GM12878 (cell line): ENCODE measurements at regions not wholly inside any gene's neighbourhood (a gene's known extent, or its start where the extent isn't known, plus 50 kb on each side); places are given as distances from the start of the nearest gene placed in this dataset.

Source experiments
- POLR2AphosphoS5 ChIP-seq: IDR thresholded peaks from 2 replicates; pipeline ENCODE4 v1.6.1; 2011; ENCODE audit warnings: mild to moderate bottlenecking, low read length, inconsistent platforms
- TF ChIP-seq, protein P1 (sequence below), 3 experiments: IDR thresholded peaks in 2 of 3; conservative IDR thresholded peaks in 1 of 3; 2 replicates each; pipeline ENCODE4 v1.5.1; 2011; ENCODE audit warnings: low read depth in 3 of 3, low read length in 3 of 3, mild to moderate bottlenecking in 3 of 3, control low read depth in 2 of 3, moderate library complexity in 2 of 3, inconsistent platforms in 1 of 3, mixed read lengths in 1 of 3; ENCODE audit not compliant: control insufficient read depth in 2 of 3, insufficient read depth in 1 of 3; ENCODE audit errors: extremely low read depth in 1 of 3

GRCh38 chr15:38648121-38648843 is 83.7 kb upstream of the RASGRP1 start:
- TF ChIP-seq, protein P1, sequence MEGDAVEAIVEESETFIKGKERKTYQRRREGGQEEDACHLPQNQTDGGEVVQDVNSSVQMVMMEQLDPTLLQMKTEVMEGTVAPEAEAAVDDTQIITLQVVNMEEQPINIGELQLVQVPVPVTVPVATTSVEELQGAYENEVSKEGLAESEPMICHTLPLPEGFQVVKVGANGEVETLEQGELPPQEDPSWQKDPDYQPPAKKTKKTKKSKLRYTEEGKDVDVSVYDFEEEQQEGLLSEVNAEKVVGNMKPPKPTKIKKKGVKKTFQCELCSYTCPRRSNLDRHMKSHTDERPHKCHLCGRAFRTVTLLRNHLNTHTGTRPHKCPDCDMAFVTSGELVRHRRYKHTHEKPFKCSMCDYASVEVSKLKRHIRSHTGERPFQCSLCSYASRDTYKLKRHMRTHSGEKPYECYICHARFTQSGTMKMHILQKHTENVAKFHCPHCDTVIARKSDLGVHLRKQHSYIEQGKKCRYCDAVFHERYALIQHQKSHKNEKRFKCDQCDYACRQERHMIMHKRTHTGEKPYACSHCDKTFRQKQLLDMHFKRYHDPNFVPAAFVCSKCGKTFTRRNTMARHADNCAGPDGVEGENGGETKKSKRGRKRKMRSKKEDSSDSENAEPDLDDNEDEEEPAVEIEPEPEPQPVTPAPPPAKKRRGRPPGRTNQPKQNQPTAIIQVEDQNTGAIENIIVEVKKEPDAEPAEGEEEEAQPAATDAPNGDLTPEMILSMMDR (IDR thresholded peaks at IDR 0.05 in 2 of 3, conservative IDR thresholded peaks at IDR 0.05 in 1 of 3; ENCODE audit: control insufficient read depth in 2 of 3, extremely low read depth in 1 of 3, insufficient read depth in 1 of 3, low read depth in 3 of 3, low read length in 3 of 3) = no peak
- TF ChIP-seq POLR2AphosphoS5 = no peak
